ENCODE measurements at regions not wholly inside any gene's neighbourhood (a gene's known extent, or its start where the extent isn't known, plus 50 kb on each side); places are given as distances from the start of the nearest gene placed in this dataset.
"Not testable (repeated sequence)": the region's sequence is repeated elsewhere in the genome, so short reads cannot be mapped to it uniquely, and the experiment has no call there.

GRCh38 chr2:16090650-16091575 lies 150.6 kb downstream of the MYCN start:
- FAIRE-seq: no peak

- FAIRE-seq: not testable (repeated sequence)
These were observed 149.1 kb downstream of the MYCN start for GRCh38 chr2:16089491-16089890.

GRCh38 chr2:16088802-16089112 lies 148.4 kb downstream of the MYCN start:
- FAIRE-seq: no peak

- FAIRE-seq: no peak
These were observed 147.9 kb downstream of the MYCN start for GRCh38 chr2:16088035-16088801.

- FAIRE-seq: not testable (repeated sequence)
These were observed 145.8 kb downstream of the MYCN start for GRCh38 chr2:16086136-16086535.

GRCh38 chr2:16085073-16085472 lies 144.7 kb downstream of the MYCN start:
- FAIRE-seq: no peak

GRCh38 chr2:16084274-16084673 lies 143.9 kb downstream of the MYCN start:
- FAIRE-seq: no peak

- no peak for FAIRE-seq
These were observed 141.9 kb downstream of the MYCN start for GRCh38 chr2:16082276-16082675.

- no peak for FAIRE-seq
These were observed 141.2 kb downstream of the MYCN start for GRCh38 chr2:16081316-16082200.

GRCh38 chr2:16080516-16080915 lies 140.2 kb downstream of the MYCN start:
- no peak for FAIRE-seq

GRCh38 chr2:16080071-16080470 lies 139.7 kb downstream of the MYCN start:
- FAIRE-seq: no peak

- no peak for FAIRE-seq
These were observed 139.3 kb downstream of the MYCN start for GRCh38 chr2:16079637-16080036.

GRCh38 chr2:16077601-16078000 lies 137.3 kb downstream of the MYCN start:
- FAIRE-seq: no peak

- FAIRE-seq: no peak
These were observed 136.6 kb downstream of the MYCN start for GRCh38 chr2:16076911-16077310.

GRCh38 chr2:16075045-16076012 lies 135.0 kb downstream of the MYCN start:
- no peak for FAIRE-seq

- no peak for FAIRE-seq
These were observed 133.6 kb downstream of the MYCN start for GRCh38 chr2:16073921-16074425.

- no peak for FAIRE-seq
These were observed 133.1 kb downstream of the MYCN start for GRCh38 chr2:16073471-16073870.

- no peak for FAIRE-seq
These were observed 132.4 kb downstream of the MYCN start for GRCh38 chr2:16072638-16073290.

GRCh38 chr2:16071865-16072637 lies 131.7 kb downstream of the MYCN start:
- FAIRE-seq: no peak
